ENCODE measurements at regions not wholly inside any gene's neighbourhood (a gene's known extent, or its start where the extent isn't known, plus 50 kb on each side); places are given as distances from the start of the nearest gene placed in this dataset.
A peak's percentile ranks its signal among the peaks of the same experiment; 100 is the strongest.
"Not testable (repeated sequence)": the region's sequence is repeated elsewhere in the genome, so short reads cannot be mapped to it uniquely, and the experiment has no call there.

DNA sequence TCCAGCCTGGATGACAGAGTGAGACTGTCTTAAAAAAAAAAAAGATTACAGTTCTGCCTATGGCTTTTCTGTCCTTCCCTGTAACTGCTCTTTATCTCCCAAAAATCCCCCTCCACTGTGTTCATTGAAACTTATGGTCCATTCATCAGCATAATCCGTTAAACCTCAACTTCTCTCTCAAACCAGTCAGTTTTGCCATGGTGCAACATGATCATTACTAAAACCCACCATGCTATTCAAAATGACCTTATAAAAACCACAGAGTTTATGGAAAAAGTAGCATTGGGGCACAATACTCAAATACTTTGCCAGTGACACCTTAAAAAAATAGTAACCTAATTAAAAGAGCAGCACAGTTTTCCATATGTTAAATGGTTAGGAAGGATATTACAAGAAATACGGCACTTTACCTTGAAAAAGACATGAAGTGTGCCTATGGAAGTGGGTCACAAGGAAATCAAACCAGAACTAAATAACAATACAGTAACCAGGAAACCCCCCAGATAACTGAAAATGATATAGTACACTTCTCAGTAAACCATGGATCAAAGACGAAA, 74.0 kb upstream of the ST8SIA6 start:
- Histone ChIP-seq H3K4me1 (peaks cover 0 to 7% (median 0%) of the 10 kb centered on the region in 4 donors), H3K4me3 (no peak overlapping the region), H3K27ac (no peak overlapping the region), H3K27me3 (no peaks in the 10 kb centered on the region), H3K9me3 (no peaks in the 10 kb centered on the region), H3K36me3 (no peaks in the 10 kb centered on the region)
- in situ Hi-C loops (cut with MboI; ENCODE audit: low pct_ligation_motif_present in 1 of 4, low pct_unique_long_range_greater_than_20kb in 1 of 4, low sequenced_read_pairs in 3 of 4), result loop anchor here in 1 of 4 donors (25.0 kb wide), 1 partner anchor 134 kb away; no protein-coding TSS in a partner anchor
- WGBS, 2 donors (ENCODE audit: low coverage in 1 of 2), result 82 to 88% methylated on average over 3 of the region's 3 CpGs
- intact Hi-C loops (cut with DNase I; ENCODE audit: low total_unique reads), result no loop called here
- no peak for DNase-seq
- TF ChIP-seq POLR2A (IDR thresholded peaks at IDR 0.05) (no peak), EP300 (IDR thresholded peaks at IDR 0.05; ENCODE audit: low read depth) (no peak), POLR2AphosphoS5 (IDR thresholded peaks at IDR 0.05) (no peak)
- TF ChIP-seq, protein P1, sequence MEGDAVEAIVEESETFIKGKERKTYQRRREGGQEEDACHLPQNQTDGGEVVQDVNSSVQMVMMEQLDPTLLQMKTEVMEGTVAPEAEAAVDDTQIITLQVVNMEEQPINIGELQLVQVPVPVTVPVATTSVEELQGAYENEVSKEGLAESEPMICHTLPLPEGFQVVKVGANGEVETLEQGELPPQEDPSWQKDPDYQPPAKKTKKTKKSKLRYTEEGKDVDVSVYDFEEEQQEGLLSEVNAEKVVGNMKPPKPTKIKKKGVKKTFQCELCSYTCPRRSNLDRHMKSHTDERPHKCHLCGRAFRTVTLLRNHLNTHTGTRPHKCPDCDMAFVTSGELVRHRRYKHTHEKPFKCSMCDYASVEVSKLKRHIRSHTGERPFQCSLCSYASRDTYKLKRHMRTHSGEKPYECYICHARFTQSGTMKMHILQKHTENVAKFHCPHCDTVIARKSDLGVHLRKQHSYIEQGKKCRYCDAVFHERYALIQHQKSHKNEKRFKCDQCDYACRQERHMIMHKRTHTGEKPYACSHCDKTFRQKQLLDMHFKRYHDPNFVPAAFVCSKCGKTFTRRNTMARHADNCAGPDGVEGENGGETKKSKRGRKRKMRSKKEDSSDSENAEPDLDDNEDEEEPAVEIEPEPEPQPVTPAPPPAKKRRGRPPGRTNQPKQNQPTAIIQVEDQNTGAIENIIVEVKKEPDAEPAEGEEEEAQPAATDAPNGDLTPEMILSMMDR (IDR thresholded peaks at IDR 0.05), result no peak

DNA sequence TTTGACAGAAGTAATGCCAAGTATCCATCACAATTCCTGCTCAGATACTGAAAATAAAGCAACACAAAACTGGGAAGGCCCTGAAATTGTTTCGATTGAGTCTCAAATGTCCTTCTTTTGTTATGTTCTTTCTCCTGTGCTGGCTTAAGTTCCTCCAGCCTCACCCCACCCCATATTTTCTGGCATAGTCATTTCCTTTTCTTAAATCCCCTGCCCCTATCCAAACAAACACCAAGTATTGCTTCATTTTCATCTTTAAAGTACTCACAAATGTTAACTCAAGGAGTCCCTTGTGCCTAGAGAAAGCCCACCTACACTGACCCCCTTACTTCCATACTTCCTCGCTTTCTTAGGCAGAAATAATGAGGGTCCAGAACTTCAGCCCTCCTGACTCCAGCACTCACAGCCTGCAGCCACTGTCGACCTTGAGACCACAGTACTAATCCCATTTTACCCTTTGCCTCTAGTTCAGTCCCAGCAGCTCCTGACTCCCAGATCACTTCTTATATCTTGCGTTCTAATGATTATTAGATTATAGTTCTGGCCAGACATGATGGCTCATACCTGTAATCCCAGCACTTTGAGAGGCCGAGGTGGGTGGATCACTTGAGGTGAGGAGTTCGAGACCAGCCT, 73.2 kb upstream of the ST8SIA6 start:
- peaks cover 0 to 7% (median 0%) of the 10 kb centered on the region in 4 donors for H3K4me1 ChIP-seq
- intact Hi-C loops (cut with DNase I; ENCODE audit: low total_unique reads), result no loop called here
- no peak overlapping the region for H3K27ac ChIP-seq
- 81 to 82% methylated on average over 2 to 6 of the region's 6 CpGs for WGBS, 2 donors (ENCODE audit: low coverage in 1 of 2)
- H3K9me3 ChIP-seq, result no peaks in the 10 kb centered on the region
- H3K36me3 ChIP-seq, result no peaks in the 10 kb centered on the region
- DNase-seq, result no peak
- in situ Hi-C loops (cut with MboI; ENCODE audit: low pct_ligation_motif_present in 1 of 4, low pct_unique_long_range_greater_than_20kb in 1 of 4, low sequenced_read_pairs in 3 of 4), result loop anchor here in 1 of 4 donors (25.0 kb wide), 1 partner anchor 135 kb away; no protein-coding TSS in a partner anchor
- no peaks in the 10 kb centered on the region for H3K27me3 ChIP-seq
- H3K4me3 ChIP-seq, result no peak overlapping the region
- TF ChIP-seq, protein P1 (IDR thresholded peaks at IDR 0.05), result no peak
- TF ChIP-seq POLR2A (IDR thresholded peaks at IDR 0.05) (no peak), POLR2AphosphoS5 (IDR thresholded peaks at IDR 0.05) (no peak), EP300 (IDR thresholded peaks at IDR 0.05; ENCODE audit: low read depth) (no peak)

DNA sequence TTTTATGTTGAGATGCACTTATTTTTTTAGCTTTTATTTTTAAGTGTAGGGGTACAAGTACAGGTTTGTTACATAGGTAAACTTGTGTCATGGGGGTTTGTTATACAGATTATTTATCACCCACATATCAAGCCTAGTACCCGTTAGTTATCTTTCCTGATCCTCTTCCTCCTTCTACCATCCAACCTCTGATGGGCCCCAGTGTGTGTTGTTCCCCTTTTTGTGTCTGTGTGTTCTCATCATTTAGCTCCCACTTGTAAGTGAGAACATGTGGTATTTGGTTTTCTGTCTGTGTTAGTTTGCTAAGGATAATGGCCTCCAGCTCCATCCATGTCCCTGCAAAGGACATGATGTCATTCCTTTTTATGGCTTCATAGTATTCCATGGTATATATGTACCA, 72.2 kb upstream of the ST8SIA6 start:
- H3K4me3 ChIP-seq; DNase-seq; H3K4me1 ChIP-seq; intact Hi-C loops (cut with DNase I; ENCODE audit: low total_unique reads); H3K9me3 ChIP-seq; H3K27me3 ChIP-seq; H3K27ac ChIP-seq; H3K36me3 ChIP-seq: not testable (repeated sequence)
- in situ Hi-C loops (cut with MboI; ENCODE audit: low pct_ligation_motif_present in 1 of 4, low pct_unique_long_range_greater_than_20kb in 1 of 4, low sequenced_read_pairs in 3 of 4), result loop anchor here in 1 of 4 donors (25.0 kb wide), 1 partner anchor 136 kb away; no protein-coding TSS in a partner anchor
- 70 to 89% methylated on average over 1 of the region's 1 CpG for WGBS, 2 donors (ENCODE audit: low coverage in 1 of 2)

DNA sequence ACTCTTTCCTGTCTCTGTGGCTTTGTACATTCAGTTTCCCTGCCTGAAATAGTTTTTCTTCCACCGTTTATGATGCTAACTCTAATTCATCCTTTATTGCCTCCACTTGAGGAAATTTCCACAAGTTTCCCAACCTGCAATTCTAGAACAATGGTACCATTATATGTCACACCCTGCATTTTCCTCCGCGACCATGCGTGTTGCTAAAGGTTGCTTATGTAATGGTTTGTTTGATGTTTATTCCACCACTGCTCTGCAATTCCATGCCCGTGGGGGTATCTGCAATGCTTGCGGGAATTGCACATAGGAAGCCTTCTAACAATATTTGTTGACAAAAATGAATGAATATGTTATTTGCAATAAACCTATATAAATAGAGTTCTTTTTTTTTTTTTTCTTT, 69.5 kb upstream of the ST8SIA6 start:
- Histone ChIP-seq H3K4me3 (no peak overlapping the region), H3K36me3 (no peaks in the 10 kb centered on the region), H3K4me1 (peaks cover 0 to 7% (median 0%) of the 10 kb centered on the region in 4 donors), H3K27ac (peak overlapping the region; percentile 45 to 73 (median 64)), H3K27me3 (no peaks in the 10 kb centered on the region), H3K9me3 (no peaks in the 10 kb centered on the region)
- in situ Hi-C loops (cut with MboI; ENCODE audit: low pct_ligation_motif_present in 1 of 4, low pct_unique_long_range_greater_than_20kb in 1 of 4, low sequenced_read_pairs in 3 of 4) (no loop called here), intact Hi-C loops (cut with DNase I; ENCODE audit: low total_unique reads) (no loop called here)
- TF ChIP-seq EP300 (IDR thresholded peaks at IDR 0.05; ENCODE audit: low read depth) (no peak), POLR2AphosphoS5 (IDR thresholded peaks at IDR 0.05) (peak in 1 of 3 donors; percentile 29), POLR2A (IDR thresholded peaks at IDR 0.05) (no peak)
- TF ChIP-seq, protein P1 (IDR thresholded peaks at IDR 0.05), result no peak
- DNase-seq, result peak; percentile 66
- 51 to 56% methylated on average over 6 of the region's 6 CpGs for WGBS, 2 donors (ENCODE audit: low coverage in 1 of 2)

All from transverse colon (tissue), 4 donors.